HG03460 (cell line): ENCODE measurements at regions not wholly inside any gene's neighbourhood (a gene's known extent, or its start where the extent isn't known, plus 50 kb on each side); places are given as distances from the start of the nearest gene placed in this dataset.

ENCODE experiments used
- ATAC-seq: cut with Tn5 transposase; IDR thresholded peaks from one replicate; pipeline ENCODE4 v1.9.1; 2021; ENCODE audit not compliant: unreplicated experiment

DNA sequence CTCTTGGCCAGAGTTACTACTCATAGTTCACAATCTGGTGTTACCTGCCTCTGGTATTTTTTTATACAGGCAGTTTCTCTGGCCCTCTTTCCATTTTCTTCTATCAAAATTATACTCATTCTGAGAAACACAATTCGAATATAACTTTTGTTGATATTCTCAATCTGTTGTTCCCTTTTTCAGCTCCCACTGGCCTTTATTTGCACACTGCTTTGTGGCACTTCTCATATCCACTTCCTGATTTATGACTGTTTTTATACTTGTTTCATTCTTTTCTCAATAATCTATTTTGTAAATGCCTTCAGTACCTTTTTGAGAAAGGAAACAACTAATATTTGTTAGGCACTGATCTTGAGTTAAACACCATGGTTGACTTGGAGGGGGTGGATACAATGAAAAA is 93.8 kb upstream of the HDAC9 start:
- no peak for ATAC-seq

DNA sequence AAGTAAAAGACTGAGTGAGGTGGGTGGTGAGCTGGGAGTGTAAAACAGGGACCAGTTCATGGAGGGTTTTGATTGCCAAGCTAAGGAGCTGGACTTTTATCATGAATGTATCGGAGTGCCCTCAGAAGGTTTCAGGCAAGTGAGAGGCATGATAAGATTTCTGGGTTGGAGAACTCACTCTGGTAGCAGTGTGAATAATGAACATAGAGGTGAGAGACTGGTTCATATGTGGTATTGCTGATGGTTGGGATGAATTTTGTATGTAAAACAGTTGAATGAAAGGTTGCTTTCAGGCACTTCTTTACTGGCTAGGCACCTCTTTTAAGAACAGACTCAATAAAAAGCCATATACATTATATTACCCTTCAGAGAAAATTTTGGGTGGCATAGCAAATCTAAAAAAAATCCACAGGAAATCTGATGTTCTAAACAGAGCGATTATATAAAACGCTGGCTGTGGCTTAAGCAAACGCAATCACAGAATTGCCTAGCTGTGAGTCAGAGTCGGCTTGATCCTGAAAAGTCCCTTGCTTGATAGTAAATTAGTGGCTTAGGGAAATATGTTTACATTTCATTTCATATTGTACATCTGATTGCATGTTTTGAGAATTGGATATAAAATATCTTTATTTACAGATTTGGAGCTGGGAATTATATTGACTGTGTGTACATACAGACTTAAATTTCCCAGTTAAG is 92.9 kb upstream of the HDAC9 start:
- ATAC-seq: no peak

DNA sequence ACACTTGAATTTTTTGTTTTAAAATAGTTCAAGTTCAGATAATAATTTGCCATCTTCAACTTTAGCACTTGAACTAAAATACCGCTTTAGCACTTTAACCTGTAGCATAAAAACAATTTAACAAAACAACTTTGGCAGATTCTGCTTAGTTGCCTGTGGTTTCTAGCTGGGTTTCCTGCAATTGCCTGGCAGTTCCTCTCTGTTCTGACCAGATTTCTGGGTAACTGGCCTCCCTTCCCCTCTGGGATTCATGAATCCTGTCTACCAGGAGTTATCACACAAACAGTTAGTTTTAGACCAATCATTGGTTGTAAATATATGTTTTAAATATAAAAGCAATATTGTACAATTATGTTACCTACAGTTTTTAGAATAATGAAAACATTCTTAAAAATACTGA is 89.8 kb upstream of the HDAC9 start:
- ATAC-seq: no peak

DNA sequence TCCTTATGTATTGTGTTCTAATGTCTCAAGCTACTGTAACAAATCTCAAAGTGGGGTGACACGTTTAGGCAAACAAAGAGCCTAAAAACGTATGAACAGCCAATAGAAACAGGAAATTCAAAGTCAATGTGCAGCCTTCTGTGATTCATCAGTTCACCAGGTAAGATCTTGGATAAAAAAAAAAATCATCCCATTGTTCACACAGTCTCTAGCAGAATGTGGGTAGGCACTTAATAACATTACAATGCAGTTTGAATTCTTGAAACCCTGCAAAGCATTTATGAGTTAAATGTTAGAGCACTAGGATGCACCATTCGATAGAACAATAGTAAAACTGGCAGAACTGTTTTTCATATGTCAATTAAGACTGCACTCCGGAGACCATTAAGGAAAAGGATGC is 88.2 kb upstream of the HDAC9 start:
- ATAC-seq: no peak

DNA sequence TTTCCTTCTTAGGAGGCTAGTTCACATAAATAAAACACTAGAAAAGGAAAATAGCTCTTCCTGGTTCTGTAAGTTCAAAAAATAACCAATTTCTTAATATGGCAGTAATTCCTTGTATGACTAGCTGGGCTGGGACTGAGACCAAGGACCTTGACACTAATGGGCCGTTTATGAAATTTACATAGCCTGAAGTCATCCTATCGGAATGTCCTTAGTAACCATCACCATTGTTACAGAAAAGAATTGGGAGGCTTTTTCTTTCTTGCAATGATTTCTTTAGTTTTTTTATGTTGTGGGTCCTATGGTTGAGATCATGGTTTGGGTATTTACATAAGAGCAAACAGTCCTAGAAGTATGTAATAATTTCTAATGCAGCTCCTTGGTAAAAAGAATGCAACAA is 87.1 kb upstream of the HDAC9 start:
- no peak for ATAC-seq

DNA sequence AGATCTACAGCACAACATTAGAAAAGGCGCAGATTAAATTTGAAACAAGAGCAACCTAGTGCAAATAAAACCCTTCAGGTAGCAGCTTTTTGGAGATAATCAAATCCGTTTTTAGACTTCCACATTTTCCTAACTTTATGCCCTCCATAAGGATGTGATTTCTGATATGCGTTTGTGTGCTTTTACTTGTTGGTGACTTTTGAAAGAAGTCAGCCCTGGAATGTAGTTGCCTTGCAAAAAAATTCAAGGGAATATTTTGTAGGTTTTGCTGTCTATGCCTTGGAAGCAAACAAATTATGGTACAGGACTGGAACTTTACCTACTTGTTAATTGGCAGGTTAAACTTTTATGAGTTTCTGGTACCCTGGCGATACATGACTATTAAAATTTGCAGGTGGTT is 86.7 kb upstream of the HDAC9 start:
- no peak for ATAC-seq

DNA sequence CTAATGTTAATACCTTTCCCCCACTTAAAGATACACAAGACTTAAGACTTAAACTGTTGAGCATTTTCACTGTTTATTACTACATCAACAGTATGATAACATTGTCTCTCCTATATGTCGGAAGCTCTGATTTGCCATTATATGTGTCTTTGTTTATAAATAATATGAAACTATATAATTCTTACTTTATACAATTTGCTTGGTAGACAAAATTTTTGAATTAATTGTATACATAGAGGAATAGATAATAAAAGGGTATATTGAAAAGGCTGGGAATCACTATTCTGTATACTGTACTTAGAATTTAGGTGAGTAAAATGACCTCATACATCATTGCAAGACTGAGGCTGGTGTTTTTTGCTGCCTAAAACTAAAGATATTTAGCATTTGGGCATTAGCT is 82.1 kb upstream of the HDAC9 start:
- ATAC-seq: no peak

DNA sequence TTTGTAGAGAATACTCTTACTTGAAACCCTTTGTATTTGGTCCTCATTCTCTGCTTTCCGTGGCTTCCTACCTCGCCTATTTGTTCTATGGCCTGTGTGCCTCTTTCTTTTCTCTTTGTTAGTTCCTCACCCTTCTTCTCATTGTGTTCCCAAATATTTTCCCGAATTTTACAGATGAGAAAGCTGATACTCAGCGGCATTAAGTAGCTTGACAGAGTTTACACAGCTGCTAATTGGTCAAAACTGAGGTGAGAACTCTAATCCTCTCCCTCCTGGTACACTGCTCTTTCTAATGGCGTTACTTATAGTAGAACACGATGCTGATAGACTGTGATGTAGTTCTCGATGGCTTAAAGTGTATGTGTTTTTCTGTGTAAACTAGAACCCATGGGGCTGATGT is 80.7 kb upstream of the HDAC9 start:
- no peak for ATAC-seq

DNA sequence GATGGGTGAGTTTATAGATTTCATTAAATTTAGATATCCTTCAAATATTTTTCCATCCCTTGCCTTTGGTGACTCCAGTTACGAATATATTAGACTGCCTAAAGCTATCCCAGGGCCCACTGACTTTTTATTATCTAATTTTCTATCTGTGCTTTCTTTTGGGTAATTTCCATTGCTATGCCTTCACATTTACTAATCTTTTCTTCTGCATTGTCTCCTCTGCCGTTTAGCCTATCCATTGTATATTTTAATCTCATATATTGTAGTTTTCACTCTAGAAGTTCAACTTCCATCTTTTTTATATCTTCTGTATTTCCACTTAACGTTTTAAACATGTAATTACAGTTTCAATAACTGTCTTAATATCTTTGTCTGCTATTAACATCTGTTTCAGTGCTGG is 78.6 kb upstream of the HDAC9 start:
- no peak for ATAC-seq

DNA sequence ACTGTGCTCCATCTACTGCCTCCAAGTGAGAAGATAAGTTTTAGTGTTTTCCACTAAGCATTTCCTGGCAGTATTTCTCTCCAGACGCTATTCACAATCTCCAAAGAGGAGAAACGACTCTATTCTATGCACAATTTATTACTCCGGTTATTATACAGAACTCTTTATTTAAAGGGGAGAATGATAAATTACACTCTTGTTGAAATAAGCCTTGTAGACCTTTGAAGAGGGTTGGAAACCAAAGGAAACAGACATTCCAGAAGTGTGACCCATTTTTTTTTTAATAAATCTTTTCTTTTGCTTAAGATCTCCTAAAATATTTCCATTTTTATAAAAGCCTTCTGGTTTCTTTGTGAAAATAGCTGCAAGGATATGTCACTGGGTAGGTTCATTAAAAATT is 76.1 kb upstream of the HDAC9 start:
- ATAC-seq: no peak

DNA sequence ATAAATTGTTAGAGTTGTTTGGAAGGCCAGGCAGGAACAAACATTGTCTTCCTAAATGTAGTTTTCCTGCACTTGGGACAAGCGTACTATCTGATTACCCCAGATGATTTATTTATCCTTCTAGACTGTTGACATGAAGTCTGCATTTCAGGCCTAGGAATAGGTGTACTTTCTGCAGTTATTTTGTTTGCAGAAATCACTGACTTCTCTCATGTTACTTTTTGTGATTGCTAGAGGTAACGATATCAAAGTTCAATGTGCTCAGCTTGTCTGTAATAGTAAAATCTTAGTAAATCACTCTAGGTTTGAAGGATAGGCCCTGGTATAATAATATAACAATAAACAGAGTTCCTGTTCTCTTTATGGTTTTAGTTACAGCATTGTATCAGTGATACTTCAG is 75.4 kb upstream of the HDAC9 start:
- no peak for ATAC-seq

DNA sequence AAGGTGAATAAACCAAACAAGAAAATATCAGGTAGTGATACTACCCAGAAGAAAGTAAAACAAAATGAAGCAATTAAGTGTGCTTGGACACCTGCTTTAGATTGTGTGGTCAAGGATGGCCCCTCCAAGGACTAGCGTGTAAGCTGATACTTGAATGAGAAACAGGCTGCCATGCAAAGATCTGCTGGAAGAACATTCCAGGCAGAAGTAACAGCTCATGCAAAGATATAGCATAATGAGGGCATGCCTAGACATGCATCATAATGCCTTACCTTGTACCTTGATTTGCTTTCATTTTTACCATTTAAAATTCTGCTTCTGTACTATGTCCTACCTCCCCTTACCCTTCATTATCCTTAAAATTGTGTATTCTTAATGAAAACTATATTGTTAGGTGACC is 74.8 kb upstream of the HDAC9 start:
- no peak for ATAC-seq

DNA sequence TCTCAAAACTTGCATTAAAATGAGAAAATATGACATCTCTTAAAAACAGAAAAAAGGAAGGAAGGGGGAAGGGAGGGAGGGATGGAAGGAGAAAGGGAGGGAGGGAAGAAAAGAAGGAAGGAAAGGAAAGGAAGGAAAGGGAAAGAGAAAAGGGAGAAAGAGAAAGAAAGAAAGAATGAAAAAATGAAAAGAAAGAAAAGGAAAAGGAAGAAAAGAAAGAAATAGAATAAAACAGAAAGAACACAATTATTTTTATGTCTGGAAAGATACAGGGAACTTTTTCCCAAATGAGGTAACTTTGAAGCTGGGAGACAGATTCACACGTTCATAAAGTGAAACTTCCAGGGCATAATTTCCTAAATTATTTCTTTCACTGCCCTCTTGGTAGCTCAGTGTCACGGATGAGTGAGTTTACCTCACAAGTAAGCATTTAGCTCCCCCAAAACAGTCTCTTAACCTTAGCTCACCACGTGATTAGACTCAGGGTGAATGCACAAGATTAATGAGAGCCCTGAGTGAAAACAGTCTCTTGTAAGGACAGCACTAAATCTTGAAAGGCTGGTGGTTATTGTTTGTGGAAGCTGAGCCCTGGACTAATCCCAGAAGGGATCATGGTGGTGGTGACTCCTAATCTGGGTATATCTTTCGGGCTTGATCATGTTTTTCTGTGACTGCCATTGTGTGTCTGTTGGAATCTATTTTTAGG is 74.1 kb upstream of the HDAC9 start:
- ATAC-seq: no peak

DNA sequence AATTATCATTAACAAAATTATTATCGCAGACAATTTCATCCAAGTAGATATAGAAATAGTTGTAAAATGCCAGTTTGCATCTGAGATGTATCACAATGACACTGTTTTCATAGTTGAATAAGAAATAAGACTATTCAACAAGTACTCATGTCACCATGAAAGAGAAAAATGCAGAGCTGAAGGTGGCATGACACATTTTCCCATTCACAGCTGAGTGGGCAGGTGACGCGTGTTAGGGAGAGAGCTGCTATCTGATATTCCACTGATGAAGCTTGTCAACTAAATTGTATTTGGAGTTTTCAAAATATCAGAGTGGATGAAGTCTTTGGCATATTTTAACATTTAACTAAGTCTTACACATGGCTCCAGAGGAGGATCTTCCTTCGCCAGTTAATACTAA is 70.3 kb upstream of the HDAC9 start:
- ATAC-seq: no peak

DNA sequence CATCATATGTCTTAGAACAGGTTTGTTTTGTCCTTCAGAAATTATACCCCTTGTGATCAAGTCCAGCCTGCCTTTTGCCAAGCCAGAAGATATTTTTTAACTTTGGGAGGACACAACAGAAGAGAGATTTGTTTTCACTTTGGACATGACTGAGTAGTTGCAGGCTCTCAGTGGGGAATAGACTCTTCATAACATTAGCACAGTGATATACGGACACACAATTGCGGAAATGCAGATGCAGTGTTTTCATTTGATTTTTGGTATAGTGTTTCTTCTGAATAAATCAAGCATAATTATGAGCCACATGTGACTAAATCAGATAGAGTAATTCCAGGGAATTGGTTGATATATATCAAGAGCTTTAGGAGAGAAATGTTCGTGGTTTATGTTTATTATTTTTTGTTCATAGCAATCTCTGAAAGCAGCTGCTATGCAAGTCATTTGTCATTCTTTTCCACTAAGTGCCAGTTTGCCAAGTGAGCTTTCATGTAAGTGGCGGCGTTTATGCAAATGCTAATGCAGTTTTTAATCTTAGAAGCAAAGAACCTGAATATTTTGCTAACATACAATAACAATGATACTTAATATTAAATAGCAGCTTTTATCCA is 69.6 kb upstream of the HDAC9 start:
- ATAC-seq: no peak

DNA sequence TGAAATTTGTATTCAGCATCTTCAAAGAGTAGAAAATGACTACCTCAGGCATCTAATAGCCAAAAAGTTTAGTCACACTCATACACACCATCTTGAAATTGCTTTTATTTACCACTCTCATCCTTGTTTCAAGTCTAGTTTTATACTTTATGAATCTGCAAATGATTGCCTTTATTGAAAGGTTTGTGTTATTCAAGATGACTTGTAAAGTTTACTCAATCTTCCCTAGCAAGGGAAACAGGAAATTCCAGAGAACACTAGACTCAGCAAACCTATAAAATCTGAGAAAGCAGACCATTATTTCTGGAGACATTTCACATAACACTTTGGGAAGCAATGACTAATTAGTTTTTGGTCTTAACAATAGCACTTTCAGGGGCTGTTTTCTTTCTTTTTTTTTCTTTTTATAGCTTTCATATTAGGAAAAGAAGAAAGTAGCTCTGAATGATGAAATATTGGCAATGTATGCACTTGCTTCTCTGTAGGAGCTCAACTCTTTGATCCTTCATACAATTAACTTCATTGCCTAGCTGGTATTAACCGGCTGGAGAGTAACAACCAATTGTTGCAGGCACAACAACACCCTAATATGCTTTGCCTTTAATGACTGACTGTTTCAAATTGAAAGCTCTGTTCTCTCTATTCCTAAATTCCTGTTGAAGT is 68.9 kb upstream of the HDAC9 start:
- no peak for ATAC-seq

DNA sequence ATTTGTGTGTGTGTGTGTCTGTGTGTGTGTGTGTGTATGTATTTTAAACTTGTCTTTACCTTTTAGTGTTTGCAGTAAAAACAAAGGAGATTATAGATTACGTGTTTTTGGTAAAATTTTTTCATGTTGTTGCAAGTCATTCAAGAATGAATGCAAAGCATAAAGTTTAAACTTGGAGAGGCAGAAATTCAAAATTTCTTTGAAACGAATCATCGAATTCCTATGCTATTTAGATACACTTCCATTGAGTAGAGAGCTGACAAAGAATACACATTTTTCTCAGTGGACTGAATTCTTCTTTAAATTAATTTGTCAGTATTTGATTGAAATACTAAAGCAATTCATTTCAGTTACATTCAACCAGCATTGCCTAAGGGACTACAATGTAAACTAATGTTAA is 66.0 kb upstream of the HDAC9 start:
- no peak for ATAC-seq

DNA sequence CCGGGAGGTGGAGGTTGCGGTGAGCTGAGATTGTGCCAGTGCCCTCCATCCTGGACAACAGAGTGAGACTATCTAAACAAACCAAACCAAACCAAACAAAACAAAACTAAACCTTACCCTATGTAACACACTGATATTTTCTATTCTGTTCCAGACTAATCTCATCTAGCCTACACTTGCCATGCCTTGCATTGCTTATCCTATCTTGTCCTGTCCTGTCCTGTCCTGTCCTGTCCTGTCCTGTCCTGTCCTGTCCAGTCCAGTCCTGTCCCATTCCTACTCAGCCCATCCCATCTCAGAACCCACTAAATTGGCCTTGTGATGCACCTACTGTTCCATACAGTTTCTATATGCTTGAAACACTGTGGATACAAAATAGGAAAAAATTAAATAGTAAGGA is 64.7 kb upstream of the HDAC9 start:
- no peak for ATAC-seq

DNA sequence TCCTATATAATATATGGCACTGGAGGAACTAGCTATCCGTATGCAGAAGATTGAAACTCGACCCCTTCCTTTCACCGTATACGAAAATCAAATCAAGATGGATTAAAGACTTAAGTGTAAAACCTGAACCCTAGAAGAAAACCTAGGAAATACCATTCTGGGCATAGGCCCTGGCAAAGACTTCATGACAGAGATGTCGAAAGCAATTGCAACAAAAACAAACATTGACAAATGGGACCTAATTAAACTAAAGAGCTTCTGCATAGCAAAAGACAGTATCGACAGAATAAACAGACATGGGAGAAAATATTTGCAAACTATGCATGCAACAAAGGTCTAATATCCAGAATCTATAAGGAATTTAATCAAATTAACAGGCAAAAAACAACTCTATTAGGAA is 61.4 kb upstream of the HDAC9 start:
- ATAC-seq: no peak

DNA sequence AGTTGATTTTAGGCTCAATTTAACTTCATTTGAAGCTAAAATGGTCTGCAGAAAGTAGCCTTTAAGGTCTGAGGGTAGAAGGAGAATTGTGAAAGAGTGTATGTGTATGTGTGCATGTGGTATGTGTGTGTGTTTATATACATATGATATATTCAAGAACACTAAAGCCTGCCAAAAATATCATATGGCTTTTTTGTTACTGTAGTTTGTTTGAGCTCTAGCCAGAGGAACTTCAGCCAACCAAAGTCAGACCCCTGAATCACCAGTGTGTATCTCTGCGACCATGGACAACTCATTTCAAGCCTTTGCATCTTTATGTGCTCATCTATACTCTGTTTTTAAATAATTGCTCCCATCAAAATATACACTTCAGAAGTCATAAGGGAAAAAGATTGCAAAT is 58.4 kb upstream of the HDAC9 start:
- ATAC-seq: no peak

DNA sequence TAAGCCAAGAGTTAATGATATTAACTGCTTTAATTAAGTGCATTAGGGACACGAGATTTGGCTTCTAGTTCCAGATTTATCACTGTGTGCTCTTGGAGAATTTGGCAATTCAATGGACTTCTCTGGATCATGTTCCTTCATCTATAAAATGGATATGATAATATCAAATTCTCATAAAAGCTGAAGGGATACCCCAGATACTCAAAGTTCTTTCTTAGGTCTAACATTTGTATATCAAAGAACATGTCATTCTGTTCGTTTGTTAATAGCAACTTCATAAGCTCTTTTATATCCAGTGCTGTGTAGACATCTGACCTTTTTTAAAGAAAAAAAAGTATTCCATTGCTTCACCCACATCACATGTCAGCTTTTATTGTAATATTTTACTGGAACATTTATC is 54.6 kb upstream of the HDAC9 start:
- no peak for ATAC-seq

DNA sequence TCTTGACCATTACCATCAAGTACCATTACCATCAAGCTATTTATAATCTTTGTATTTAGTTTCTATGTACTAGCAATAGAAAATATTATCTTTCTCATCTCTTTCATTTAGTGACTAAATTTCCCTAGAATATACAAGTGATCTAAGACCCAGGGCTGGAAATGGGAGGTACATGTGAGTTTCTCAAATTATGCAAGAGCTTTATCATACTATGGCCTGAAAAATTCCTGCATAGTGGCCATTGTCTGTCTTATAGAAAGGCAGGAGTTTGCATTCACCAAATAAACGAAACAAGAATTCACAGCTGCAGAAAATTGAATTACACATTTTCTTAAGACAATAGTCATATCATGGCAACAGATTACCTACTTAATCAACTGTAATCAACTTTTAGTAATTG is 50.7 kb upstream of the HDAC9 start:
- no peak for ATAC-seq
